Large intestine (tissue), 3 donors: ENCODE measurements at regions not wholly inside any gene's neighbourhood (a gene's known extent, or its start where the extent isn't known, plus 50 kb on each side); places are given as distances from the start of the nearest gene placed in this dataset.

Source experiments
- DNase-seq, 2 donors: peaks; one replicate each; pipeline versions ENCODE4 v3.0.0 to v3.0.0-alpha.2; 2013
- H3K27ac ChIP-seq: one replicate; pipeline ENCODE4 v1.5.1; 2013; ENCODE audit warnings: low read length
- H3K27me3 ChIP-seq: 2 replicates; pipeline ENCODE4 v1.6.1; 2013; ENCODE audit warnings: low read length; ENCODE audit not compliant: control insufficient read depth, insufficient read depth
- H3K36me3 ChIP-seq: 2 replicates; pipeline ENCODE4 v1.6.1; 2013; ENCODE audit warnings: low read length; ENCODE audit not compliant: control insufficient read depth, insufficient read depth
- H3K4me1 ChIP-seq: one replicate; pipeline ENCODE4 v1.6.1; 2013; ENCODE audit warnings: low read length; ENCODE audit not compliant: control insufficient read depth, insufficient read depth
- H3K4me3 ChIP-seq: one replicate; pipeline ENCODE4 v1.5.1; 2013; ENCODE audit warnings: low read length
- H3K9me3 ChIP-seq: one replicate; pipeline ENCODE4 v1.6.1; 2013; ENCODE audit warnings: mild to moderate bottlenecking, low read depth, low read length, moderate library complexity; ENCODE audit not compliant: control insufficient read depth
- WGBS: methylation state at CpG from one replicate; pipeline ENCODE4 v1.1.5; 2013; ENCODE audit warnings: low lambda C conversion rate; ENCODE audit not compliant: insufficient coverage; 5-methylcytosine and 5-hydroxymethylcytosine counted together

GRCh38 chr18:60502591-60502990 lies 130.0 kb upstream of the MC4R start:
- no peak for DNase-seq
- Histone ChIP-seq H3K4me1 (peaks cover 4% of the 10 kb centered on the region), H3K36me3 (no peaks in the 10 kb centered on the region), H3K9me3 (no peaks in the 10 kb centered on the region), H3K27ac (no peak overlapping the region), H3K4me3 (no peak overlapping the region), H3K27me3 (no peaks in the 10 kb centered on the region)
- 82% methylated on average over 2 of the region's 5 CpGs for WGBS

GRCh38 chr18:60503199-60503598 lies 130.6 kb upstream of the MC4R start:
- no peaks in the 10 kb centered on the region for H3K27me3 ChIP-seq
- no peaks in the 10 kb centered on the region for H3K9me3 ChIP-seq
- no peaks in the 10 kb centered on the region for H3K36me3 ChIP-seq
- no CpG with 5 or more reads among the region's 2 CpGs for WGBS
- peaks cover 4% of the 10 kb centered on the region for H3K4me1 ChIP-seq
- peak in 1 of 2 donors; percentile 52 for DNase-seq
- H3K27ac ChIP-seq = no peak overlapping the region
- H3K4me3 ChIP-seq = no peak overlapping the region

GRCh38 chr18:60506190-60506589 lies 133.6 kb upstream of the MC4R start:
- 91% methylated on average over 1 of the region's 1 CpG for WGBS
- no peaks in the 10 kb centered on the region for H3K9me3 ChIP-seq
- no peaks in the 10 kb centered on the region for H3K36me3 ChIP-seq
- no peaks in the 10 kb centered on the region for H3K27me3 ChIP-seq
- no peak overlapping the region for H3K4me3 ChIP-seq
- H3K4me1 ChIP-seq = peaks cover 4% of the 10 kb centered on the region
- H3K27ac ChIP-seq = no peak overlapping the region
- no peak for DNase-seq

- Histone ChIP-seq H3K36me3 (no peaks in the 10 kb centered on the region), H3K9me3 (no peaks in the 10 kb centered on the region), H3K4me1 (peaks cover 4% of the 10 kb centered on the region), H3K27ac (no peak overlapping the region), H3K4me3 (no peak overlapping the region), H3K27me3 (no peaks in the 10 kb centered on the region)
- no CpG with 5 or more reads among the region's 4 CpGs for WGBS
- DNase-seq = no peak
Measured at GRCh38 chr18:60506682-60507081, 134.1 kb upstream of the MC4R start.

- no peak for DNase-seq
- Histone ChIP-seq H3K27ac (no peak overlapping the region), H3K4me1 (no peaks in the 10 kb centered on the region), H3K4me3 (no peak overlapping the region), H3K9me3 (no peaks in the 10 kb centered on the region), H3K36me3 (no peaks in the 10 kb centered on the region), H3K27me3 (no peaks in the 10 kb centered on the region)
- 86% methylated on average over 1 of the region's 2 CpGs for WGBS
Measured at GRCh38 chr18:60508108-60508507, 135.5 kb upstream of the MC4R start.

- Histone ChIP-seq H3K27ac (no peak overlapping the region), H3K36me3 (no peaks in the 10 kb centered on the region), H3K4me3 (no peak overlapping the region), H3K27me3 (no peaks in the 10 kb centered on the region), H3K9me3 (no peaks in the 10 kb centered on the region), H3K4me1 (no peaks in the 10 kb centered on the region)
- DNase-seq = no peak
- WGBS = no CpG with 5 or more reads among the region's 1 CpG
Measured at GRCh38 chr18:60534538-60534937, 162.0 kb upstream of the MC4R start.

- H3K27ac ChIP-seq = no peak overlapping the region
- DNase-seq = no peak
- no peaks in the 10 kb centered on the region for H3K9me3 ChIP-seq
- H3K36me3 ChIP-seq = no peaks in the 10 kb centered on the region
- H3K27me3 ChIP-seq = no peaks in the 10 kb centered on the region
- no peak overlapping the region for H3K4me3 ChIP-seq
- 86% methylated on average over 1 of the region's 1 CpG for WGBS
- no peaks in the 10 kb centered on the region for H3K4me1 ChIP-seq
Measured at GRCh38 chr18:60537074-60537473, 164.5 kb upstream of the MC4R start.

GRCh38 chr18:60538891-60539290 lies 166.3 kb upstream of the MC4R start:
- no peaks in the 10 kb centered on the region for H3K4me1 ChIP-seq
- no peak for DNase-seq
- no peaks in the 10 kb centered on the region for H3K27me3 ChIP-seq
- WGBS = no CpG with 5 or more reads among the region's 2 CpGs
- no peaks in the 10 kb centered on the region for H3K36me3 ChIP-seq
- no peak overlapping the region for H3K4me3 ChIP-seq
- no peak overlapping the region for H3K27ac ChIP-seq
- H3K9me3 ChIP-seq = no peaks in the 10 kb centered on the region

GRCh38 chr18:60541661-60542060 lies 169.1 kb upstream of the MC4R start:
- Histone ChIP-seq H3K36me3 (no peaks in the 10 kb centered on the region), H3K4me1 (peaks cover 4% of the 10 kb centered on the region), H3K27ac (no peak overlapping the region), H3K27me3 (no peaks in the 10 kb centered on the region), H3K9me3 (no peaks in the 10 kb centered on the region), H3K4me3 (no peak overlapping the region)
- DNase-seq = no peak

- DNase-seq = no peak
- WGBS = no CpG with 5 or more reads among the region's 2 CpGs
- Histone ChIP-seq H3K36me3 (no peaks in the 10 kb centered on the region), H3K4me3 (no peak overlapping the region), H3K9me3 (no peaks in the 10 kb centered on the region), H3K27me3 (no peaks in the 10 kb centered on the region), H3K27ac (no peak overlapping the region), H3K4me1 (peaks cover 4% of the 10 kb centered on the region)
Measured at GRCh38 chr18:60543646-60544045, 171.1 kb upstream of the MC4R start.

- no peak overlapping the region for H3K27ac ChIP-seq
- peaks cover 3% of the 10 kb centered on the region for H3K4me1 ChIP-seq
- H3K27me3 ChIP-seq = no peaks in the 10 kb centered on the region
- peak; percentile 34 to 39 for DNase-seq
- WGBS = 0% methylated on average over 2 of the region's 2 CpGs
- no peak overlapping the region for H3K4me3 ChIP-seq
- H3K36me3 ChIP-seq = no peaks in the 10 kb centered on the region
- H3K9me3 ChIP-seq = peaks cover 5% of the 10 kb centered on the region
Measured at GRCh38 chr18:60549338-60549960, 176.9 kb upstream of the MC4R start.
